ENCODE measurements at regions not wholly inside any gene's neighbourhood (a gene's known extent, or its start where the extent isn't known, plus 50 kb on each side); places are given as distances from the start of the nearest gene placed in this dataset.
A peak's percentile ranks its signal among the peaks of the same experiment; 100 is the strongest.
"Not testable (repeated sequence)": the region's sequence is repeated elsewhere in the genome, so short reads cannot be mapped to it uniquely, and the experiment has no call there.

DNA sequence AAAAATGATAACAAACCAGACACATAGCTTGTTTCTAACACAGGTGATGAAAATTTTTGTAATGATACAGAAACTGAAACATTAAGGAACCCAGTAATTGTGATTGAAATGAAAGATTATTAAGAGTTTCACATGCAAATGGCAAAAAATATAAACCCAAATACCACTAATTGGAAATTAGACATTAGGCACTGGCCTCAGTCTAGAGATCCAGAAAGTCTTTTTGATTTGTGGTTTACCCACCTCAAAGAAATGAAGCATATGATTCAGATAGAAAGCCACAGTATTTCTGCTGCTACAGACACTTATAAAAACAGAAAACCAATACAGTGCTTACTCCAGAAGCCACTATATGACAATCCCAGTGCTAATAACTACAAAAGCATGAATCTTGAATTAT, 83.7 kb upstream of the ZNF519 start:
- H2AFZ ChIP-seq (ENCODE audit: control insufficient read depth, low read depth, low read length); CTCF ChIA-PET; SMC1A ChIA-PET (ENCODE audit: uncharacterized antibody, unreplicated experiment); H3K36me3 ChIP-seq (ENCODE audit: control insufficient read depth in 2 of 2, insufficient read depth in 2 of 2, low read length in 1 of 2); H3K4me3 ChIP-seq; FAIRE-seq; H3K4me2 ChIP-seq (ENCODE audit: control insufficient read depth, insufficient read depth); H3K27me3 ChIP-seq (replicated peaks in 1 of 2; ENCODE audit: control insufficient read depth in 2 of 2, insufficient read depth in 2 of 2, low read length in 1 of 2); H4K20me1 ChIP-seq (ENCODE audit: control insufficient read depth, insufficient read depth); POLR2A ChIA-PET; ATAC-seq; H3K9ac ChIP-seq (ENCODE audit: control insufficient read depth, insufficient read depth, low read length); H3K79me2 ChIP-seq (ENCODE audit: control insufficient read depth, insufficient read depth, low read length); H3K4me1 ChIP-seq (ENCODE audit: control insufficient read depth, insufficient read depth, low read length); BruUV-seq (replicated peaks); DNase-seq (ENCODE audit: low read depth, low spot score); RAD21 ChIA-PET (ENCODE audit: unreplicated experiment); H3K9me3 ChIP-seq (replicated peaks; ENCODE audit: control insufficient read depth, insufficient read depth, low read length); H3K27ac ChIP-seq (ENCODE audit: control insufficient read depth, insufficient read depth): not testable (repeated sequence)
- intact Hi-C loops (cut with micrococcal nuclease; ENCODE audit: unreplicated experiment) (loop anchor here (10.0 kb wide), 1 partner anchor 49 kb away; no protein-coding TSS in a partner anchor), in situ Hi-C loops (cut with MboI) (loop anchor here (25.0 kb wide), 1 partner anchor 104 kb away; no protein-coding TSS in a partner anchor)
- TF ChIP-seq MTA2 (IDR thresholded peaks at IDR 0.05; ENCODE audit: low read depth): peak; percentile 74
- peak; percentile 57; the same call in 1 of the 2 replicates for TF ChIP-seq ZNF217 (IDR thresholded peaks at IDR 0.05)
- peak; percentile 23; the same call in 1 of the 2 replicates for TF ChIP-seq RUNX3 (IDR thresholded peaks at IDR 0.05; ENCODE audit: low read length)

DNA sequence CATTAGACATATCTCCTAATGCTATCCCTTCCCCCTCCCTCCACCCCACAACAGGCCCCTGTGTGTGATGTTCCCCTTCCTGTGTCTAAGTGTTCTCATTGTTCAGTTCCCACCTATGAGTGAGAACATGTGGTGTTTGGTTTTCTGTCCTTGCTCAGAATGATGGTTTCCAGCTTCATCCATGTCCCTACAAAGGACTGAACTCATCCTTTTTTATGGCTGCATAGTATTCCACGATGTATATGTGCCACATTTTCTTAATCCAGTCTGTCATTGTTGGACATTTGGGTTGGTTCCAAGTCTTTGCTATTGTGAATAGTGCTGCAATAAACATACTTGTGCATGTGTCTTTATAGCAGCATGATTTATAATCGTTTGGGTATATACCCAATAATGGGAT, 71.2 kb upstream of the ZNF519 start:
- H3K27me3 ChIP-seq (replicated peaks in 1 of 2; ENCODE audit: control insufficient read depth in 2 of 2, insufficient read depth in 2 of 2, low read length in 1 of 2); H3K4me1 ChIP-seq (ENCODE audit: control insufficient read depth, insufficient read depth, low read length); BruUV-seq (replicated peaks); H3K9ac ChIP-seq (ENCODE audit: control insufficient read depth, insufficient read depth, low read length); ATAC-seq; H3K9me3 ChIP-seq (replicated peaks; ENCODE audit: control insufficient read depth, insufficient read depth, low read length); RAD21 ChIA-PET (ENCODE audit: unreplicated experiment); H3K27ac ChIP-seq (ENCODE audit: control insufficient read depth, insufficient read depth); H2AFZ ChIP-seq (ENCODE audit: control insufficient read depth, low read depth, low read length); FAIRE-seq; H3K79me2 ChIP-seq (ENCODE audit: control insufficient read depth, insufficient read depth, low read length); DNase-seq (ENCODE audit: low read depth, low spot score); SMC1A ChIA-PET (ENCODE audit: uncharacterized antibody, unreplicated experiment); H3K4me2 ChIP-seq (ENCODE audit: control insufficient read depth, insufficient read depth); intact Hi-C loops (cut with micrococcal nuclease; ENCODE audit: unreplicated experiment); H3K36me3 ChIP-seq (ENCODE audit: control insufficient read depth in 2 of 2, insufficient read depth in 2 of 2, low read length in 1 of 2); H3K4me3 ChIP-seq; POLR2A ChIA-PET; CTCF ChIA-PET; H4K20me1 ChIP-seq (ENCODE audit: control insufficient read depth, insufficient read depth): not testable (repeated sequence)
- in situ Hi-C loops (cut with MboI): loop anchor here (25.0 kb wide), 1 partner anchor 91 kb away; no protein-coding TSS in a partner anchor
- 0% methylated on average over 2 of the region's 2 CpGs for WGBS (ENCODE audit: insufficient coverage, insufficient replicate concordance, low lambda C conversion rate, missing lambda C conversion rate)
